Epithelial cell of proximal tubule (primary cell): ENCODE measurements at regions not wholly inside any gene's neighbourhood (a gene's known extent, or its start where the extent isn't known, plus 50 kb on each side); places are given as distances from the start of the nearest gene placed in this dataset.
A peak's percentile ranks its signal among the peaks of the same experiment; 100 is the strongest.

Source experiments
- DNase-seq: peaks from one replicate; pipeline ENCODE4 v3.0.0-alpha.2; 2011; ENCODE audit warnings: low read depth
- H3K4me3 ChIP-seq: 2 replicates; pipeline ENCODE4 v1.5.1; 2011; ENCODE audit warnings: low read depth, mild to moderate bottlenecking, low read length
- CTCF ChIP-seq: conservative IDR thresholded peaks from 2 replicates; pipeline ENCODE4 v1.5.1; 2012; ENCODE audit warnings: low read depth, mild to moderate bottlenecking, low read length

- no peak for TF ChIP-seq CTCF
- no peak overlapping the region for H3K4me3 ChIP-seq
- DNase-seq: no peak
Measured at GRCh38 chr11:106384429-106384828, 307.0 kb downstream of the AASDHPPT start.

GRCh38 chr11:106386519-106386918 lies 309.1 kb downstream of the AASDHPPT start:
- DNase-seq: no peak
- no peak overlapping the region for H3K4me3 ChIP-seq
- no peak for TF ChIP-seq CTCF

- TF ChIP-seq CTCF: no peak
- DNase-seq: peak; percentile 44
- H3K4me3 ChIP-seq: no peak overlapping the region
Measured at GRCh38 chr11:106389101-106389500, 311.6 kb downstream of the AASDHPPT start.

GRCh38 chr11:106390078-106390477 lies 312.6 kb downstream of the AASDHPPT start:
- no peak overlapping the region for H3K4me3 ChIP-seq
- DNase-seq: no peak
- TF ChIP-seq CTCF: no peak

GRCh38 chr11:106391771-106392420 lies 314.4 kb downstream of the AASDHPPT start:
- TF ChIP-seq CTCF: no peak
- no peak for DNase-seq
- H3K4me3 ChIP-seq: no peak overlapping the region

GRCh38 chr11:106395716-106396349 lies 318.4 kb downstream of the AASDHPPT start:
- TF ChIP-seq CTCF: no peak
- H3K4me3 ChIP-seq: no peak overlapping the region
- no peak for DNase-seq
